ENCODE measurements at regions not wholly inside any gene's neighbourhood (a gene's known extent, or its start where the extent isn't known, plus 50 kb on each side); places are given as distances from the start of the nearest gene placed in this dataset.

DNA sequence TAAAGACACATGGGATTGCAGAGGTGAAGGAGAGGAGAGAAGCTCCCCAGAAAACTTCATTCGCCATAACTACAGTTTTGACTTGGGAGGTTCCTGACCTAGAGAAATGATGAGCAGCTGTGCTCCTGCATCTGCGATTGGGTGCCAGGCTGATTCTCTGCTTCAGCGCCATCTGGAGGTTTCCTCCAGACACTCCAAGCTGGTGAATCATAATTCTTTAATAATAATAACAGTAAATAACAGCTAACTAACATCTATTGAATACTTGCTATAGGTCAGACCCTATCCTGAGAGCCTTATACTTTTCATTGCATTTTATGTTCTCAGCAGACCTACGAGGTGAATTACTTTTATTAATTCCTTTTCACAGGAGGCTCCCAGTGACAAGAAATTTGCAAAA is 575.8 kb downstream of the TOX3 start:
- TF ChIP-seq POLR2AphosphoS5 (IDR thresholded peaks at IDR 0.05; ENCODE audit: borderline replicate concordance, low read depth, low read length) (no peak), EZH2 (IDR thresholded peaks at IDR 0.05) (no peak)

All from SK-N-MC (cell line).